Mammary epithelial cell (primary cell): ENCODE measurements at regions not wholly inside any gene's neighbourhood (a gene's known extent, or its start where the extent isn't known, plus 50 kb on each side); places are given as distances from the start of the nearest gene placed in this dataset.

Experiments
- CTCF ChIP-seq, 2 donors: IDR thresholded peaks in 1 of 2; conservative IDR thresholded peaks in 1 of 2; 2 replicates each; pipeline ENCODE4 v1.5.1; 2011 to 2012; ENCODE audit warnings: inconsistent platforms in 2 of 2, low read length in 2 of 2, mild to moderate bottlenecking in 2 of 2, control low read depth in 1 of 2, low read depth in 1 of 2; ENCODE audit not compliant: insufficient read depth in 1 of 2; ENCODE audit errors: extremely low read depth in 1 of 2
- EZH2 ChIP-seq: IDR thresholded peaks from 2 replicates; pipeline ENCODE4 v1.6.1; 2012; ENCODE audit warnings: low read length, inconsistent platforms, borderline replicate concordance

GRCh38 chr1:60936163-60936562, 146.2 kb upstream of the NFIA start:
- TF ChIP-seq CTCF (conservative IDR thresholded peaks at IDR 0.05 in 1 of 2, IDR thresholded peaks at IDR 0.05 in 1 of 2; ENCODE audit: extremely low read depth in 1 of 2, insufficient read depth in 1 of 2, low read depth in 1 of 2, low read length in 2 of 2) = no peak
- no peak for TF ChIP-seq EZH2
